HCT116 (cell line): ENCODE measurements at regions not wholly inside any gene's neighbourhood (a gene's known extent, or its start where the extent isn't known, plus 50 kb on each side); places are given as distances from the start of the nearest gene placed in this dataset.

ENCODE experiments used
- EZH2 ChIP-seq: fragments of 200-600 bp; sonication (generic); IDR thresholded peaks from 2 replicates; pipeline ENCODE4 v1.6.1; 2017; ENCODE audit warnings: antibody characterized with exemption, mixed run types
- FOSL1 ChIP-seq: IDR thresholded peaks from 2 replicates; pipeline ENCODE4 v1.6.1; 2012; ENCODE audit warnings: low read depth
- POLR2A ChIP-seq: IDR thresholded peaks from 2 replicates; pipeline ENCODE4 v1.7.0; 2011; ENCODE audit warnings: borderline replicate concordance; ENCODE audit not compliant: insufficient read depth, insufficient read length; ENCODE audit errors: extremely low read depth
- POLR2AphosphoS5 ChIP-seq: IDR thresholded peaks from 2 replicates; pipeline ENCODE4 v1.6.1; 2011; ENCODE audit warnings: mild to moderate bottlenecking, low read depth, low read length, moderate library complexity
- YY1 ChIP-seq: IDR thresholded peaks from 2 replicates; pipeline ENCODE4 v1.6.1; 2011; ENCODE audit warnings: low read length, low read depth, moderate library complexity, mild to moderate bottlenecking; ENCODE audit not compliant: insufficient replicate concordance; ENCODE audit errors: extremely low read depth
- TF ChIP-seq, protein P1 (sequence below), 3 experiments: fragments of 200-600 bp in 1 of 3; sonication (generic) in 1 of 3; IDR thresholded peaks in 2 of 3; conservative IDR thresholded peaks in 1 of 3; 2 replicates each; pipeline ENCODE4 v1.5.1; 2012 to 2017; ENCODE audit warnings: low read depth in 2 of 3, low read length in 2 of 3, antibody characterized with exemption in 1 of 3, borderline replicate concordance in 1 of 3, control low read depth in 1 of 3, mild to moderate bottlenecking in 1 of 3, mixed read lengths in 1 of 3, mixed run types in 1 of 3, moderate library complexity in 1 of 3; ENCODE audit not compliant: insufficient read depth in 1 of 3
- TF ChIP-seq, protein P2 (sequence below): IDR thresholded peaks from 2 replicates; pipeline ENCODE4 v1.6.1; 2012; ENCODE audit warnings: low read depth

DNA sequence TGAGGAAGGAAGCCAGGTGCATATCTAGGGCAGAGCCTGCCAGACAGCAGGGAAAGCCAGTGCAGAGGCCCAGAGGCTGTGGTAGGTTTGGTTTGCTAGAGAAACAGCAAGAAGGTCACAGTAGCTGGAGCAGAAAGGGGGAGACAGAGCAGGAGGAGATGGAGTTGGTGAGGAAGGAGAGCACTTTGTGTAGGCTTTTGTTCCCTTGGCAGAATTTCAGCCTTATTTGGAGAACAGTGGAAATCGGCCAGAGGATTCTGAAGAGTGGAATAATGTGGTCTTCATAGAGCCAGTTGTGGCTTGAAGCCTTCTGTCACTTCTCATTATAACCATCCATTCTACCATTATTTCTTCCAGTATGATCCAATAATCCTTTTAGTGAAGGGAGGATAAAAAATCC is 212.9 kb upstream of the FAR2 start:
- TF ChIP-seq EZH2 = no peak
- TF ChIP-seq, protein P1, sequence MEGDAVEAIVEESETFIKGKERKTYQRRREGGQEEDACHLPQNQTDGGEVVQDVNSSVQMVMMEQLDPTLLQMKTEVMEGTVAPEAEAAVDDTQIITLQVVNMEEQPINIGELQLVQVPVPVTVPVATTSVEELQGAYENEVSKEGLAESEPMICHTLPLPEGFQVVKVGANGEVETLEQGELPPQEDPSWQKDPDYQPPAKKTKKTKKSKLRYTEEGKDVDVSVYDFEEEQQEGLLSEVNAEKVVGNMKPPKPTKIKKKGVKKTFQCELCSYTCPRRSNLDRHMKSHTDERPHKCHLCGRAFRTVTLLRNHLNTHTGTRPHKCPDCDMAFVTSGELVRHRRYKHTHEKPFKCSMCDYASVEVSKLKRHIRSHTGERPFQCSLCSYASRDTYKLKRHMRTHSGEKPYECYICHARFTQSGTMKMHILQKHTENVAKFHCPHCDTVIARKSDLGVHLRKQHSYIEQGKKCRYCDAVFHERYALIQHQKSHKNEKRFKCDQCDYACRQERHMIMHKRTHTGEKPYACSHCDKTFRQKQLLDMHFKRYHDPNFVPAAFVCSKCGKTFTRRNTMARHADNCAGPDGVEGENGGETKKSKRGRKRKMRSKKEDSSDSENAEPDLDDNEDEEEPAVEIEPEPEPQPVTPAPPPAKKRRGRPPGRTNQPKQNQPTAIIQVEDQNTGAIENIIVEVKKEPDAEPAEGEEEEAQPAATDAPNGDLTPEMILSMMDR (IDR thresholded peaks at IDR 0.05 in 2 of 3, conservative IDR thresholded peaks at IDR 0.05 in 1 of 3; ENCODE audit: borderline replicate concordance in 1 of 3, insufficient read depth in 1 of 3, low read depth in 2 of 3, low read length in 2 of 3) = no peak
- TF ChIP-seq, protein P2, sequence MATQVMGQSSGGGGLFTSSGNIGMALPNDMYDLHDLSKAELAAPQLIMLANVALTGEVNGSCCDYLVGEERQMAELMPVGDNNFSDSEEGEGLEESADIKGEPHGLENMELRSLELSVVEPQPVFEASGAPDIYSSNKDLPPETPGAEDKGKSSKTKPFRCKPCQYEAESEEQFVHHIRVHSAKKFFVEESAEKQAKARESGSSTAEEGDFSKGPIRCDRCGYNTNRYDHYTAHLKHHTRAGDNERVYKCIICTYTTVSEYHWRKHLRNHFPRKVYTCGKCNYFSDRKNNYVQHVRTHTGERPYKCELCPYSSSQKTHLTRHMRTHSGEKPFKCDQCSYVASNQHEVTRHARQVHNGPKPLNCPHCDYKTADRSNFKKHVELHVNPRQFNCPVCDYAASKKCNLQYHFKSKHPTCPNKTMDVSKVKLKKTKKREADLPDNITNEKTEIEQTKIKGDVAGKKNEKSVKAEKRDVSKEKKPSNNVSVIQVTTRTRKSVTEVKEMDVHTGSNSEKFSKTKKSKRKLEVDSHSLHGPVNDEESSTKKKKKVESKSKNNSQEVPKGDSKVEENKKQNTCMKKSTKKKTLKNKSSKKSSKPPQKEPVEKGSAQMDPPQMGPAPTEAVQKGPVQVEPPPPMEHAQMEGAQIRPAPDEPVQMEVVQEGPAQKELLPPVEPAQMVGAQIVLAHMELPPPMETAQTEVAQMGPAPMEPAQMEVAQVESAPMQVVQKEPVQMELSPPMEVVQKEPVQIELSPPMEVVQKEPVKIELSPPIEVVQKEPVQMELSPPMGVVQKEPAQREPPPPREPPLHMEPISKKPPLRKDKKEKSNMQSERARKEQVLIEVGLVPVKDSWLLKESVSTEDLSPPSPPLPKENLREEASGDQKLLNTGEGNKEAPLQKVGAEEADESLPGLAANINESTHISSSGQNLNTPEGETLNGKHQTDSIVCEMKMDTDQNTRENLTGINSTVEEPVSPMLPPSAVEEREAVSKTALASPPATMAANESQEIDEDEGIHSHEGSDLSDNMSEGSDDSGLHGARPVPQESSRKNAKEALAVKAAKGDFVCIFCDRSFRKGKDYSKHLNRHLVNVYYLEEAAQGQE = no peak
- no peak for TF ChIP-seq POLR2AphosphoS5
- no peak for TF ChIP-seq FOSL1
- no peak for TF ChIP-seq YY1
- no peak for TF ChIP-seq POLR2A
